ENCODE measurements at regions not wholly inside any gene's neighbourhood (a gene's known extent, or its start where the extent isn't known, plus 50 kb on each side); places are given as distances from the start of the nearest gene placed in this dataset.

DNA sequence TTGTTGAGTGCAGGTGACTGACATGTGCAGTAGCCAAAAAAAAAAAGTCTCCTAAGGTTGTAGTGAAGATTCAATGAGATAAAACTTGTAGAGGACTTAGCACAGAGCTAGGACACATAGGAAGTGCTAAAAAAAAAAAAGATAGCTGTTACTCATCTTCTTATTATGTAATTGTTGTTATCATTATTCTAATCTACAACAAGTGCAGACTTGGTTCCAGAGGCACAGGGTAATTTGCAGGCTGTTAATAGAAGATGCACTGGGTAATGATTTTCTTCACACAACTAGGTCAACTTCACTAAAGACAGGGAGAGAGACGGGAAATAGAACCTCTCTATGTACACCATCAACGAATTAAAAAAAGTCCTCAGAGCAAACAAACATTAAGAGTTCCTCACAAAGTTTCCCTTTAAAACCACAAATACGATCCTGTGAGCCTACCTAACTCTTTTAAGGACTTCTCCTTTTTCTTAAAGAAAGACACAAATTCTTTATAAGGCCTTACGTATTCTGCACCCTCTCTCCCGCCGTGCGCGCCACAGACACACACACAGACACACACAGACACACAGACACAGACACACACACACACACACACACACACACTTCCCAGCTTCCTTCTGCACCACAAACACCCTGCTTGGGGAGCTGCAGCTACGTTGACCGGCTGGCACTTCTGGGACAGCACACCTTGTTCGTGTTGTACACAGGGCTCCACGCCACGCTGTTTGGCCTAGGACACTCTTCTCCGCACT is 49.8 kb upstream of the GADD45A start:
- TF ChIP-seq, protein P1, sequence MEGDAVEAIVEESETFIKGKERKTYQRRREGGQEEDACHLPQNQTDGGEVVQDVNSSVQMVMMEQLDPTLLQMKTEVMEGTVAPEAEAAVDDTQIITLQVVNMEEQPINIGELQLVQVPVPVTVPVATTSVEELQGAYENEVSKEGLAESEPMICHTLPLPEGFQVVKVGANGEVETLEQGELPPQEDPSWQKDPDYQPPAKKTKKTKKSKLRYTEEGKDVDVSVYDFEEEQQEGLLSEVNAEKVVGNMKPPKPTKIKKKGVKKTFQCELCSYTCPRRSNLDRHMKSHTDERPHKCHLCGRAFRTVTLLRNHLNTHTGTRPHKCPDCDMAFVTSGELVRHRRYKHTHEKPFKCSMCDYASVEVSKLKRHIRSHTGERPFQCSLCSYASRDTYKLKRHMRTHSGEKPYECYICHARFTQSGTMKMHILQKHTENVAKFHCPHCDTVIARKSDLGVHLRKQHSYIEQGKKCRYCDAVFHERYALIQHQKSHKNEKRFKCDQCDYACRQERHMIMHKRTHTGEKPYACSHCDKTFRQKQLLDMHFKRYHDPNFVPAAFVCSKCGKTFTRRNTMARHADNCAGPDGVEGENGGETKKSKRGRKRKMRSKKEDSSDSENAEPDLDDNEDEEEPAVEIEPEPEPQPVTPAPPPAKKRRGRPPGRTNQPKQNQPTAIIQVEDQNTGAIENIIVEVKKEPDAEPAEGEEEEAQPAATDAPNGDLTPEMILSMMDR (IDR thresholded peaks at IDR 0.05): no peak
- no peak for TF ChIP-seq POLR2A (IDR thresholded peaks at IDR 0.05)
